GM06990 (cell line): ENCODE measurements at regions not wholly inside any gene's neighbourhood (a gene's known extent, or its start where the extent isn't known, plus 50 kb on each side); places are given as distances from the start of the nearest gene placed in this dataset.
"Not testable (repeated sequence)": the region's sequence is repeated elsewhere in the genome, so short reads cannot be mapped to it uniquely, and the experiment has no call there.

Experiments
- DNase-seq: peaks from one replicate; pipeline ENCODE4 v3.0.0-alpha.2; 2011; ENCODE audit not compliant: insufficient read length; ENCODE audit errors: extremely low read depth
- H3K27me3 ChIP-seq: replicated peaks from 2 replicates; pipeline ENCODE4 v1.6.0; 2011; ENCODE audit warnings: low read length; ENCODE audit not compliant: control insufficient read depth, insufficient read depth
- H3K36me3 ChIP-seq: 2 replicates; pipeline ENCODE4 v1.5.1; 2011; ENCODE audit warnings: low read length; ENCODE audit not compliant: control insufficient read depth, insufficient read depth
- H3K4me3 ChIP-seq: replicated peaks from 2 replicates; pipeline ENCODE4 v1.5.1; 2011; ENCODE audit warnings: low read depth, mild to moderate bottlenecking, control low read depth, low read length
- TF ChIP-seq, protein P1 (sequence below): IDR thresholded peaks from 2 replicates; pipeline ENCODE4 v1.5.1; 2011; ENCODE audit warnings: low read length, control low read depth, mild to moderate bottlenecking, inconsistent platforms; ENCODE audit not compliant: insufficient read depth, poor library complexity, severe bottlenecking

GRCh38 chr14:88967299-88967698, 142.8 kb downstream of the TTC8 start:
- TF ChIP-seq, protein P1, sequence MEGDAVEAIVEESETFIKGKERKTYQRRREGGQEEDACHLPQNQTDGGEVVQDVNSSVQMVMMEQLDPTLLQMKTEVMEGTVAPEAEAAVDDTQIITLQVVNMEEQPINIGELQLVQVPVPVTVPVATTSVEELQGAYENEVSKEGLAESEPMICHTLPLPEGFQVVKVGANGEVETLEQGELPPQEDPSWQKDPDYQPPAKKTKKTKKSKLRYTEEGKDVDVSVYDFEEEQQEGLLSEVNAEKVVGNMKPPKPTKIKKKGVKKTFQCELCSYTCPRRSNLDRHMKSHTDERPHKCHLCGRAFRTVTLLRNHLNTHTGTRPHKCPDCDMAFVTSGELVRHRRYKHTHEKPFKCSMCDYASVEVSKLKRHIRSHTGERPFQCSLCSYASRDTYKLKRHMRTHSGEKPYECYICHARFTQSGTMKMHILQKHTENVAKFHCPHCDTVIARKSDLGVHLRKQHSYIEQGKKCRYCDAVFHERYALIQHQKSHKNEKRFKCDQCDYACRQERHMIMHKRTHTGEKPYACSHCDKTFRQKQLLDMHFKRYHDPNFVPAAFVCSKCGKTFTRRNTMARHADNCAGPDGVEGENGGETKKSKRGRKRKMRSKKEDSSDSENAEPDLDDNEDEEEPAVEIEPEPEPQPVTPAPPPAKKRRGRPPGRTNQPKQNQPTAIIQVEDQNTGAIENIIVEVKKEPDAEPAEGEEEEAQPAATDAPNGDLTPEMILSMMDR: no peak
- Histone ChIP-seq H3K4me3 (no peak overlapping the region), H3K36me3 (no peaks in the 10 kb centered on the region), H3K27me3 (peaks cover 2% of the 10 kb centered on the region)
- DNase-seq: no peak

DNA sequence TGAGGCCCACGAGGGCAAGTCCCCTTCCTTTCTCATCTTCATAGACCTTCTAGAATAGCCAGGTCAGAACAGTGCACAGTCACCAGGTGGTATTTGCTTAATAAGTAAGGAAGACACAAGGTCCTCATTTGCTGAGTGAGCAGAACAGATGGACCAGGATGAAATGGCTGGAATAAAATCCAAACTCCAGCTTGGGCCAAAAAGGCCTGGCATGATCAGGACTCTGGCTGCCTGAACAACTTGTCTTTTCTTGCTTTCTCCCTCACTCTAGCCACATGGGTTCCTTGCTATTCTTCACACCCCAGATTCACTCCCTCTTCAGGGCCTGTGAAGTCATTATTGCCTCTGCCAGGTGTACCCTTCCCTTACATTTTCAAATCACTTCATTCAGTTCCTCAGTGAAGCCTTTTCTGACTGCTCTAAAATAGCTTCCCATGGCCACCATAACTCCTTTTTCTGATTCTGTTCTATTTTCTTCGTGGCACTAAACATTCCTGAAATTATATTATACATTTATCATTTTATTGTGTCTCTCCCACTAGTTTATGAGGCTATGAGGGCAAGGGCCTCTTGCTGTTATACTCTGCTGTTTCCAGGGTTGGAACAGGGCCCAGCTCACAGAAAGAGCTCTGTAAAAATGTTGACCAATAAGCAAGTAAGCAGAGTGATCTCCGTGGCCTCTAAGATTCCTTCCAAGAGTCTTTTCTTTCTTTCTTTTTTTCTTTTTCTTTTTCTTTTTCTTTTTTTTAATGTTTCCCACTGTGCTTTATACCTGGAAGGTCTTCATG, 150.8 kb downstream of the TTC8 start:
- Histone ChIP-seq H3K4me3 (no peak overlapping the region), H3K27me3 (no peaks in the 10 kb centered on the region), H3K36me3 (no peaks in the 10 kb centered on the region)
- DNase-seq: no peak
- TF ChIP-seq, protein P1: no peak

DNA sequence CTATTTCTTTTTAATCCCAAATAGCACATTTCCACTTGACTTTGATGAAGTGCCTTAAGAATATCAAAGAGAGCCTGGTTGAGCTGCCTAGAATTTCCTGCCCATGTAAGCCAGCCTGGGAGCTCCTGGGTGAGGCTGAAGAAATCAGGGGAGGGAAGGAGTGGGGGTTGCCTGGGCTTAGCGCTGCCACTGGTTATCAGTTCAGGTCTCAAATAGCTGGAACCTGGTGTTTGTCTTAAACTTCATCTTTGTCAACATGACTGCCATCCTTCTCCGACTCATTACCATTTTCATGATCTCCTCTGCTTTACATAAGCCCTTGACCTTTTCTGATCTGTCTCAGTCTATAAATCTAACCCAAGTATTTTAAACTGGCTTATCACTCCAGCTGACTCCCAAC, 151.5 kb downstream of the TTC8 start:
- no peaks in the 10 kb centered on the region for H3K27me3 ChIP-seq

DNA sequence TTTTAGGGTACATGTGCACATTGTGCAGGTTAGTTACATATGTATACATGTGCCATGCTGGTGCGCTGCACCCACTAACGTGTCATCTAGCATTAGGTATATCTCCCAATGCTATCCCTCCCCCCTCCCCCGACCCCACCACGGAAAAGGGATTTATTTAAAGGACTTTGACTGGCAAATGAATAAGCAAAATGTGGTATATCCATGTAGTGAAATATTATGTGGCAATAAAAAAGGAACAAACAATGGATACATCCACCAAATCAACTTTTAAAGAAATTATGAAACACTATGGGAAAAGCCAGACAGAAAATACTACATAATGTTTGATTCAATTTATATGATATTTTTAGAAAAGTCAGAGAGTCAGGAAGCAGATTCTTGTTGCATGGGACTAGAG, 156.5 kb downstream of the TTC8 start:
- not testable (repeated sequence) for H3K4me3 ChIP-seq, DNase-seq, H3K36me3 ChIP-seq, H3K27me3 ChIP-seq

More for the DNA sequence above, 151.5 kb downstream of the TTC8 start:
- H3K36me3 ChIP-seq: no peaks in the 10 kb centered on the region
- no peak for DNase-seq
- TF ChIP-seq, protein P1: no peak
- H3K4me3 ChIP-seq: no peak overlapping the region

GRCh38 chr14:88981948-88982347, 157.5 kb downstream of the TTC8 start:
- Histone ChIP-seq H3K4me3 (no peak overlapping the region), H3K36me3 (no peaks in the 10 kb centered on the region), H3K27me3 (no peaks in the 10 kb centered on the region)
- TF ChIP-seq, protein P1: no peak
- DNase-seq: no peak

- no peak for DNase-seq
- TF ChIP-seq, protein P1: no peak
- H3K27me3 ChIP-seq: no peaks in the 10 kb centered on the region
Observed at GRCh38 chr14:88983755-88984154, 159.3 kb downstream of the TTC8 start.

More at GRCh38 chr14:88983755-88984154, 159.3 kb downstream of the TTC8 start:
- H3K36me3 ChIP-seq: no peaks in the 10 kb centered on the region
- H3K4me3 ChIP-seq: no peak overlapping the region
